NCI-H2171 (cell line): ENCODE measurements at regions not wholly inside any gene's neighbourhood (a gene's known extent, or its start where the extent isn't known, plus 50 kb on each side); places are given as distances from the start of the nearest gene placed in this dataset.

Experiments
- DNase-seq: peaks from one replicate; lab custom pipeline; 2025; lab: John Stamatoyannopoulos, UW

GRCh38 chr11:19336331-19336730, 95.6 kb upstream of the E2F8 start:
- DNase-seq: no peak

GRCh38 chr11:19332476-19332875, 91.7 kb upstream of the E2F8 start:
- DNase-seq: no peak

- no peak for DNase-seq
Measured at GRCh38 chr11:19330416-19330815, 89.7 kb upstream of the E2F8 start.

- no peak for DNase-seq
Measured at GRCh38 chr11:19329970-19330369, 89.2 kb upstream of the E2F8 start.

- no peak for DNase-seq
Measured at GRCh38 chr11:19328586-19329311, 88.0 kb upstream of the E2F8 start.

GRCh38 chr11:19327280-19327679, 86.5 kb upstream of the E2F8 start:
- DNase-seq: no peak

GRCh38 chr11:19326499-19326898, 85.8 kb upstream of the E2F8 start:
- no peak for DNase-seq

- DNase-seq: no peak
Measured at GRCh38 chr11:19323502-19323901, 82.8 kb upstream of the E2F8 start.

GRCh38 chr11:19321351-19321750, 80.6 kb upstream of the E2F8 start:
- no peak for DNase-seq

- DNase-seq: no peak
Measured at GRCh38 chr11:19320827-19321226, 80.1 kb upstream of the E2F8 start.

- no peak for DNase-seq
Measured at GRCh38 chr11:19316434-19316833, 75.7 kb upstream of the E2F8 start.

GRCh38 chr11:19315511-19315910, 74.8 kb upstream of the E2F8 start:
- no peak for DNase-seq

- DNase-seq: no peak
Measured at GRCh38 chr11:19313140-19313539, 72.4 kb upstream of the E2F8 start.

- DNase-seq: no peak
Measured at GRCh38 chr11:19311308-19312030, 70.7 kb upstream of the E2F8 start.

GRCh38 chr11:19307498-19307897, 66.8 kb upstream of the E2F8 start:
- no peak for DNase-seq

GRCh38 chr11:19306179-19306944, 65.6 kb upstream of the E2F8 start:
- no peak for DNase-seq

- DNase-seq: no peak
Measured at GRCh38 chr11:19301361-19301760, 60.6 kb upstream of the E2F8 start.

GRCh38 chr11:19294444-19294843, 53.7 kb upstream of the E2F8 start:
- no peak for DNase-seq

GRCh38 chr11:19291064-19291463, 50.3 kb upstream of the E2F8 start:
- DNase-seq: no peak
